ENCODE measurements at regions not wholly inside any gene's neighbourhood (a gene's known extent, or its start where the extent isn't known, plus 50 kb on each side); places are given as distances from the start of the nearest gene placed in this dataset.

DNA sequence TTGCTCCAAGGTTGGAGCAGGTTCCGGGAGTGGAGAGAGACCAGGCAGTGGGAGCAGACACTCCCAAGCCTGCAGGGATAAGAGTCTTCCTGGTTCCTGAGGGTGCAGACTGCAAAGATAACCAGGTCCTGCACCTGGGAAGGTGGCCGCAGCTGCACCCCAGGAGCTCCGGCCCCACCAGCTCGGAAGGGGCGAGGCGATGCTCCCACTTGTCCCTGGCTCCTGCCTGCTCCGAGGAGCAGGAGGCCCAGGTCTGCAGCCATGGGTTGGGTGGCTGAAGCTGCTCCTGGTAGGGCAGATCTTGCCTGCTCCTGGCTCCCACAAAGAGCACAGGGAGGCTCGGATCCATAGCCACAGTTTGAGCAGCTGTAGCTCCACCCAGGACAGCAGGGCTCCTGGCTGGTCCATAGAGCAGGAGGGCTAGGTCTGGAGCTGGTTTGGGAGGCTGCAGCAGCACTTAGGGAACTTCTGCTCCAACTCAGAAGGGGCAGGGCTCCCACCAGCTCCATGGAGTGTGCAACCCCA lies 251.6 kb upstream of the GPC6 start:
- TF ChIP-seq, protein P1, sequence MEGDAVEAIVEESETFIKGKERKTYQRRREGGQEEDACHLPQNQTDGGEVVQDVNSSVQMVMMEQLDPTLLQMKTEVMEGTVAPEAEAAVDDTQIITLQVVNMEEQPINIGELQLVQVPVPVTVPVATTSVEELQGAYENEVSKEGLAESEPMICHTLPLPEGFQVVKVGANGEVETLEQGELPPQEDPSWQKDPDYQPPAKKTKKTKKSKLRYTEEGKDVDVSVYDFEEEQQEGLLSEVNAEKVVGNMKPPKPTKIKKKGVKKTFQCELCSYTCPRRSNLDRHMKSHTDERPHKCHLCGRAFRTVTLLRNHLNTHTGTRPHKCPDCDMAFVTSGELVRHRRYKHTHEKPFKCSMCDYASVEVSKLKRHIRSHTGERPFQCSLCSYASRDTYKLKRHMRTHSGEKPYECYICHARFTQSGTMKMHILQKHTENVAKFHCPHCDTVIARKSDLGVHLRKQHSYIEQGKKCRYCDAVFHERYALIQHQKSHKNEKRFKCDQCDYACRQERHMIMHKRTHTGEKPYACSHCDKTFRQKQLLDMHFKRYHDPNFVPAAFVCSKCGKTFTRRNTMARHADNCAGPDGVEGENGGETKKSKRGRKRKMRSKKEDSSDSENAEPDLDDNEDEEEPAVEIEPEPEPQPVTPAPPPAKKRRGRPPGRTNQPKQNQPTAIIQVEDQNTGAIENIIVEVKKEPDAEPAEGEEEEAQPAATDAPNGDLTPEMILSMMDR (IDR thresholded peaks at IDR 0.05; ENCODE audit: extremely low read depth, insufficient read depth, missing control alignments) = no peak
- in situ Hi-C loops (cut with MboI; ENCODE audit: low pct_unique_long_range_greater_than_20kb, low sequenced_read_pairs, unreplicated experiment) = no loop called here

DNA sequence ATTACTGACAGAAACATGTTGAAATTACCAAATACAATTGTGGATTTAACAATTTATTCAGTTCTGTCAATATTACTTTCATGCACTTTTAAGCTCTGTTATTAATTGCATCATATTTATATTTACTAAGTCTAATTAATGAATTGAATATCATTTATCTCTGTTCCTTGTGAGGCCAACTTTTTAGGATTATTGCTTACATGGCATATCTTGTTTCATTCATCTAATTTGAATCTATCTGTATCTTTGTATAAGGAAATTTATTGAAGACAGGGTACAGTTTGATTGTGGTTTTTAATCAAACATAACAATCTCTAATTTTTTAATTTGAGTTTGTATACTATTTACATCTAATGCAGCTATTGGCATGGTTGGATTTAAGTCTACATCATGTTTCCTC lies 249.9 kb upstream of the GPC6 start:
- TF ChIP-seq, protein P1 (IDR thresholded peaks at IDR 0.05; ENCODE audit: extremely low read depth, insufficient read depth, missing control alignments) = no peak
- in situ Hi-C loops (cut with MboI; ENCODE audit: low pct_unique_long_range_greater_than_20kb, low sequenced_read_pairs, unreplicated experiment) = no loop called here
- DNase-seq (ENCODE audit: low spot score) = no peak

More for the DNA sequence above, 251.6 kb upstream of the GPC6 start:
- no peak for DNase-seq (ENCODE audit: low spot score)

GRCh38 chr13:92984151-92984550 lies 242.5 kb upstream of the GPC6 start:
- no peak for DNase-seq (ENCODE audit: low spot score)
- TF ChIP-seq, protein P1 (IDR thresholded peaks at IDR 0.05; ENCODE audit: extremely low read depth, insufficient read depth, missing control alignments) = no peak

GRCh38 chr13:92989301-92989700 lies 237.3 kb upstream of the GPC6 start:
- DNase-seq (ENCODE audit: low spot score) = no peak
- TF ChIP-seq, protein P1 (IDR thresholded peaks at IDR 0.05; ENCODE audit: extremely low read depth, insufficient read depth, missing control alignments) = no peak
- in situ Hi-C loops (cut with MboI; ENCODE audit: low pct_unique_long_range_greater_than_20kb, low sequenced_read_pairs, unreplicated experiment) = no loop called here

More at GRCh38 chr13:92984151-92984550, 242.5 kb upstream of the GPC6 start:
- in situ Hi-C loops (cut with MboI; ENCODE audit: low pct_unique_long_range_greater_than_20kb, low sequenced_read_pairs, unreplicated experiment) = no loop called here

GRCh38 chr13:92991692-92992091 lies 234.9 kb upstream of the GPC6 start:
- TF ChIP-seq, protein P1 (IDR thresholded peaks at IDR 0.05; ENCODE audit: extremely low read depth, insufficient read depth, missing control alignments) = no peak
- DNase-seq (ENCODE audit: low spot score) = no peak
- in situ Hi-C loops (cut with MboI; ENCODE audit: low pct_unique_long_range_greater_than_20kb, low sequenced_read_pairs, unreplicated experiment) = no loop called here

GRCh38 chr13:92994056-92994455 lies 232.6 kb upstream of the GPC6 start:
- in situ Hi-C loops (cut with MboI; ENCODE audit: low pct_unique_long_range_greater_than_20kb, low sequenced_read_pairs, unreplicated experiment) = no loop called here
- TF ChIP-seq, protein P1 (IDR thresholded peaks at IDR 0.05; ENCODE audit: extremely low read depth, insufficient read depth, missing control alignments) = no peak
- DNase-seq (ENCODE audit: low spot score) = no peak
